ENCODE measurements at regions not wholly inside any gene's neighbourhood (a gene's known extent, or its start where the extent isn't known, plus 50 kb on each side); places are given as distances from the start of the nearest gene placed in this dataset.

GRCh38 chr6:18062733-18063132 is 59.7 kb downstream of the NHLRC1 start:
- no peak overlapping the region for H3K4me3 ChIP-seq (ENCODE audit: low read depth, low read length)
- no peak for DNase-seq (ENCODE audit: low read depth)
- TF ChIP-seq CTCF (IDR thresholded peaks at IDR 0.05; ENCODE audit: insufficient read depth, low read depth, low read length, missing control alignments) = no peak

- no peak for TF ChIP-seq CTCF (IDR thresholded peaks at IDR 0.05; ENCODE audit: insufficient read depth, low read depth, low read length, missing control alignments)
- no peak for DNase-seq (ENCODE audit: low read depth)
- no peak overlapping the region for H3K4me3 ChIP-seq (ENCODE audit: low read depth, low read length)
Observed at GRCh38 chr6:18058429-18058828, 64.0 kb downstream of the NHLRC1 start.

GRCh38 chr6:18055714-18056382 is 66.6 kb downstream of the NHLRC1 start:
- TF ChIP-seq CTCF (IDR thresholded peaks at IDR 0.05; ENCODE audit: insufficient read depth, low read depth, low read length, missing control alignments) = no peak
- no peak overlapping the region for H3K4me3 ChIP-seq (ENCODE audit: low read depth, low read length)
- no peak for DNase-seq (ENCODE audit: low read depth)

- H3K4me3 ChIP-seq (ENCODE audit: low read depth, low read length) = no peak overlapping the region
Observed at GRCh38 chr6:18055098-18055497, 67.4 kb downstream of the NHLRC1 start.

GRCh38 chr6:18053555-18054445 is 66.4 kb upstream of the KIF13A start:
- H3K4me3 ChIP-seq (ENCODE audit: low read depth, low read length) = no peak overlapping the region
- TF ChIP-seq CTCF (IDR thresholded peaks at IDR 0.05; ENCODE audit: insufficient read depth, low read depth, low read length, missing control alignments) = no peak
- no peak for DNase-seq (ENCODE audit: low read depth)

More at GRCh38 chr6:18055098-18055497, 67.4 kb downstream of the NHLRC1 start:
- TF ChIP-seq CTCF (IDR thresholded peaks at IDR 0.05; ENCODE audit: insufficient read depth, low read depth, low read length, missing control alignments) = no peak
- no peak for DNase-seq (ENCODE audit: low read depth)

- TF ChIP-seq CTCF (IDR thresholded peaks at IDR 0.05; ENCODE audit: insufficient read depth, low read depth, low read length, missing control alignments) = no peak
- no peak for DNase-seq (ENCODE audit: low read depth)
- H3K4me3 ChIP-seq (ENCODE audit: low read depth, low read length) = no peak overlapping the region
Observed at GRCh38 chr6:18053078-18053477, 65.6 kb upstream of the KIF13A start.
